EH (cell line): ENCODE measurements at regions not wholly inside any gene's neighbourhood (a gene's known extent, or its start where the extent isn't known, plus 50 kb on each side); places are given as distances from the start of the nearest gene placed in this dataset.

Source experiments
- DNase-seq: peaks from one replicate; pipeline ENCODE4 v3.0.0-alpha.2; 2015; ENCODE audit warnings: low read depth

- no peak for DNase-seq
These were observed 58.7 kb downstream of the OTOL1 start for GRCh38 chr3:161555320-161555719.

GRCh38 chr3:161556533-161556932, 59.9 kb downstream of the OTOL1 start:
- DNase-seq = no peak

GRCh38 chr3:161556941-161557340, 60.3 kb downstream of the OTOL1 start:
- no peak for DNase-seq

- no peak for DNase-seq
These were observed 61.0 kb downstream of the OTOL1 start for GRCh38 chr3:161557445-161558150.

- no peak for DNase-seq
These were observed 61.6 kb downstream of the OTOL1 start for GRCh38 chr3:161558236-161558635.

- peak; percentile 43 for DNase-seq
These were observed 62.8 kb downstream of the OTOL1 start for GRCh38 chr3:161559177-161559998.

GRCh38 chr3:161560008-161560637, 63.5 kb downstream of the OTOL1 start:
- peak; percentile 34 for DNase-seq

- peak; percentile 55 for DNase-seq
These were observed 71.2 kb downstream of the OTOL1 start for GRCh38 chr3:161567577-161568361.

GRCh38 chr3:161568671-161569070, 72.1 kb downstream of the OTOL1 start:
- DNase-seq = no peak

GRCh38 chr3:161571951-161572350, 75.3 kb downstream of the OTOL1 start:
- no peak for DNase-seq

GRCh38 chr3:161573136-161573535, 76.5 kb downstream of the OTOL1 start:
- DNase-seq = no peak

GRCh38 chr3:161575901-161576300, 79.3 kb downstream of the OTOL1 start:
- DNase-seq = no peak

- no peak for DNase-seq
These were observed 79.7 kb downstream of the OTOL1 start for GRCh38 chr3:161576311-161576710.

- no peak for DNase-seq
These were observed 80.3 kb downstream of the OTOL1 start for GRCh38 chr3:161576714-161577510.

GRCh38 chr3:161577662-161578061, 81.1 kb downstream of the OTOL1 start:
- no peak for DNase-seq

- DNase-seq = no peak
These were observed 83.0 kb downstream of the OTOL1 start for GRCh38 chr3:161579395-161580126.

- DNase-seq = no peak
These were observed 89.3 kb downstream of the OTOL1 start for GRCh38 chr3:161585922-161586321.

- DNase-seq = no peak
These were observed 90.1 kb downstream of the OTOL1 start for GRCh38 chr3:161586556-161587235.

GRCh38 chr3:161598639-161599038, 102.0 kb downstream of the OTOL1 start:
- no peak for DNase-seq

GRCh38 chr3:161599697-161600096, 103.1 kb downstream of the OTOL1 start:
- DNase-seq = no peak
